Bronchial epithelial cell (primary cell): ENCODE measurements at regions not wholly inside any gene's neighbourhood (a gene's known extent, or its start where the extent isn't known, plus 50 kb on each side); places are given as distances from the start of the nearest gene placed in this dataset.

Source experiments
- DNase-seq: peaks from one replicate; pipeline ENCODE4 v3.0.0-alpha.2; 2010; ENCODE audit warnings: low read depth
- FAIRE-seq: peaks from 2 replicates; lab custom pipeline; 2011; peaks lifted over from hg19 to GRCh38; lab: Jason Lieb, UNC
- H3K27me3 ChIP-seq: 2 replicates; pipeline ENCODE4 v1.5.1; 2011; ENCODE audit warnings: low read length; ENCODE audit not compliant: control insufficient read depth, insufficient read depth
- H3K36me3 ChIP-seq: 2 replicates; pipeline ENCODE4 v1.5.1; 2011; ENCODE audit warnings: low read length; ENCODE audit not compliant: control insufficient read depth, insufficient read depth
- H3K4me3 ChIP-seq: 2 replicates; pipeline ENCODE4 v1.5.1; 2011; ENCODE audit warnings: mild to moderate bottlenecking, low read depth, low read length, control low read depth
- CTCF ChIP-seq: IDR thresholded peaks from 2 replicates; pipeline ENCODE4 v1.5.1; 2011; ENCODE audit warnings: mild to moderate bottlenecking, moderate library complexity, low read length, control low read depth, inconsistent platforms; ENCODE audit not compliant: insufficient read depth, severe bottlenecking

DNA sequence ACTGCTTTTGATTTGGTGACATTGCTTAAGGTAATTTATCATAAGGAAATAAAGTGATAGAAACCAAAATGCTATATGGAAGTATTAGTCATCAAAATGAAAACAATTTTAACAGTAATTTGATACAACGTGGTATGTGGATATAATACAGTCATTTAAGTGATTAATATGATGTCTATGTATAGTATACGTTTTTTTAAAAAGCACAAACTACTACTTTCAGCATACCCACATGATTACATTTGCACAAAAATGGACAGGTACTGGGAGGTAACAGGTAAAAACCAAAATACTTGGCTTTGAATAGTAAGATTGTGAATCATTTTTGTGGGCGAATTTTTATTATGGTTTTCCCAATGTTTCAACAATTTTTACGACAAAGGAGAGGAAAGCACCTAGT lies 97.6 kb downstream of the OGFRL1 start:
- H3K4me3 ChIP-seq: no peak overlapping the region
- H3K36me3 ChIP-seq: no peaks in the 10 kb centered on the region
- peak; percentile 90 for DNase-seq
- TF ChIP-seq CTCF: no peak
- FAIRE-seq: no peak
- no peaks in the 10 kb centered on the region for H3K27me3 ChIP-seq

- Histone ChIP-seq H3K4me3 (no peak overlapping the region), H3K36me3 (no peaks in the 10 kb centered on the region), H3K27me3 (no peaks in the 10 kb centered on the region)
- no peak for DNase-seq
- FAIRE-seq: no peak
- no peak for TF ChIP-seq CTCF
Observed at GRCh38 chr6:71387179-71387578, 98.6 kb downstream of the OGFRL1 start.

GRCh38 chr6:71388068-71388744 lies 99.6 kb downstream of the OGFRL1 start:
- FAIRE-seq: no peak
- peak; percentile 55 for DNase-seq
- H3K36me3 ChIP-seq: no peaks in the 10 kb centered on the region
- no peak overlapping the region for H3K4me3 ChIP-seq
- TF ChIP-seq CTCF: no peak
- H3K27me3 ChIP-seq: no peaks in the 10 kb centered on the region

- no peak for DNase-seq
- FAIRE-seq: no peak
- no peak for TF ChIP-seq CTCF
- H3K36me3 ChIP-seq: no peaks in the 10 kb centered on the region
- H3K27me3 ChIP-seq: no peaks in the 10 kb centered on the region
- no peak overlapping the region for H3K4me3 ChIP-seq
Observed at GRCh38 chr6:71388856-71389527, 100.4 kb downstream of the OGFRL1 start.

DNA sequence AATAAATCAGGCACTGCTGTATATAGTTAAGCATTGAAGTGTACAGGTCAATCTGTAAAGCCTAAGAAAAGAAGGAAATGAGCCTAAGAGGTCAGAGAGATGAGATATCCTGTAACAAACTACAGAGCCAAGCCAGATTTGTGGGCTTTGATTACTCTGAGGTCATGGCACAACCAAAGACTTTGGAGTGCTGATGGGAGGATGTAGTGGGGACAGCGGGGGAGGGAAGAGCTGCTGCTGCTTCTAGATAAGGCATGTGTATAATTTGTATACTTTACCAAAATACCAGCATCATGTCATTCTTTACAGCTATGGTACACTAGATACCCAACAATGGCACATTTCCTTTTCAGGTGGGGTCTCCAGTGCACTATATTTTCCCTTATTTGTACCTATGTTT lies 102.5 kb downstream of the OGFRL1 start:
- H3K27me3 ChIP-seq: no peaks in the 10 kb centered on the region
- FAIRE-seq (no peak), DNase-seq (no peak)
- TF ChIP-seq CTCF: no peak
- H3K4me3 ChIP-seq: no peak overlapping the region
- no peaks in the 10 kb centered on the region for H3K36me3 ChIP-seq
